ENCODE measurements at regions not wholly inside any gene's neighbourhood (a gene's known extent, or its start where the extent isn't known, plus 50 kb on each side); places are given as distances from the start of the nearest gene placed in this dataset.

DNA sequence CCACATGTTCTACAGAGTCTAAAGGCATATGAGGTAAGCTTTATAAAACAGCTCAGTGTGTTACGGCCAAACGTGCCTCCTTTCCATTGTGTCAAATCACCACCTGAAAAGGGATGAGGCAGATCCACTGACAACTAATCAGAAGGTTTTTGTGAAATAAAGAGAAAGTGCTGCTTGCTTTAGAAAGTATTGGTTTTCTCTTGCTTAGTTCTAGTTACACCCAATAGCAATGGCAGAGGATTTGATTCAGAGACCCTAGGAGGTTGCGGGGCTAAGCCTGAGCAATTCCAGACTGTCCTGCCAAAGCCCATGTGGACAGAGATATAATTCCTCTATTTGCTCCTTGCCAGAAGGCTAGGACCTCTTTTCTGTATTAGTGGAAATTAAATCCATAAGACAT, 125.5 kb downstream of the SPRY1 start:
- ATAC-seq (no peak), DNase-seq (ENCODE audit: low spot score) (no peak)
- Mint-ChIP-seq H3K4me3 (no peak overlapping the region), H3K36me3 (no peaks in the 10 kb centered on the region), H3K9me3 (no peaks in the 10 kb centered on the region), H3K27ac (no peak overlapping the region), H3K27me3 (ENCODE audit: low read depth) (no peaks in the 10 kb centered on the region), H3K4me1 (peaks cover 22% of the 10 kb centered on the region)
- POLR2A ChIA-PET = interaction anchor here (1.0 kb wide), 1 partner anchor 16 kb away, joined by 4 read pairs; no protein-coding TSS in a partner anchor
- CTCF ChIA-PET = no interaction called here
- TF ChIP-seq ZNF263 (CRISPR knock-in tag; IDR thresholded peaks at IDR 0.05; ENCODE audit: low read depth) (no peak), ZNF317 (CRISPR knock-in tag; IDR thresholded peaks at IDR 0.05; ENCODE audit: borderline replicate concordance, low read depth) (no peak), IRF2 (CRISPR knock-in tag; IDR thresholded peaks at IDR 0.05; ENCODE audit: borderline replicate concordance, low read depth) (no peak), OVOL2 (CRISPR knock-in tag; IDR thresholded peaks at IDR 0.05; ENCODE audit: borderline replicate concordance) (no peak), CDX4 (CRISPR knock-in tag; IDR thresholded peaks at IDR 0.05; ENCODE audit: borderline replicate concordance) (no peak), ZNF232 (CRISPR knock-in tag; IDR thresholded peaks at IDR 0.05) (no peak), ATF1 (CRISPR knock-in tag; IDR thresholded peaks at IDR 0.05) (no peak), ZNF416 (CRISPR knock-in tag; IDR thresholded peaks at IDR 0.05) (no peak), ELF4 (CRISPR knock-in tag; IDR thresholded peaks at IDR 0.05; ENCODE audit: low read depth) (no peak), ZNF121 (CRISPR knock-in tag; IDR thresholded peaks at IDR 0.05) (no peak), PRRX2 (CRISPR knock-in tag; IDR thresholded peaks at IDR 0.05) (no peak), MXD4 (CRISPR knock-in tag; IDR thresholded peaks at IDR 0.05; ENCODE audit: borderline replicate concordance) (no peak), IRF1 (CRISPR knock-in tag; IDR thresholded peaks at IDR 0.05) (no peak), HMGXB4 (CRISPR knock-in tag; IDR thresholded peaks at IDR 0.05) (no peak), JAZF1 (CRISPR knock-in tag; IDR thresholded peaks at IDR 0.05) (no peak)

GRCh38 chr4:123522646-123523045, 126.1 kb downstream of the SPRY1 start:
- no peak for ATAC-seq
- Mint-ChIP-seq H3K27ac (no peak overlapping the region), H3K27me3 (ENCODE audit: low read depth) (no peaks in the 10 kb centered on the region), H3K9me3 (no peaks in the 10 kb centered on the region), H3K4me3 (no peak overlapping the region), H3K36me3 (no peaks in the 10 kb centered on the region), H3K4me1 (peaks cover 21% of the 10 kb centered on the region)
- ChIA-PET POLR2A (no interaction called here), CTCF (no interaction called here)
- TF ChIP-seq ZNF532 (CRISPR knock-in tag; IDR thresholded peaks at IDR 0.05; ENCODE audit: borderline replicate concordance) (no peak), ESRRA (CRISPR knock-in tag; IDR thresholded peaks at IDR 0.05; ENCODE audit: borderline replicate concordance) (no peak), ZNF671 (CRISPR knock-in tag; IDR thresholded peaks at IDR 0.05) (no peak), ZNF121 (CRISPR knock-in tag; IDR thresholded peaks at IDR 0.05) (no peak)
- DNase-seq (ENCODE audit: low spot score) = no peak

Data from WTC11 (cell line).